HS-27A (cell line): ENCODE measurements at regions not wholly inside any gene's neighbourhood (a gene's known extent, or its start where the extent isn't known, plus 50 kb on each side); places are given as distances from the start of the nearest gene placed in this dataset.
"Not testable (repeated sequence)": the region's sequence is repeated elsewhere in the genome, so short reads cannot be mapped to it uniquely, and the experiment has no call there.

Experiments
- DNase-seq: peaks from one replicate; pipeline ENCODE4 v3.0.0-alpha.2; 2012; ENCODE audit warnings: low read depth, missing footprints

- no peak for DNase-seq
Measured at GRCh38 chr2:18311420-18312195, 248.8 kb downstream of the RDH14 start.

GRCh38 chr2:18309627-18310026 is 250.8 kb downstream of the RDH14 start:
- DNase-seq = no peak

GRCh38 chr2:18309188-18309587 is 251.3 kb downstream of the RDH14 start:
- DNase-seq = no peak

GRCh38 chr2:18304849-18305248 is 255.6 kb downstream of the RDH14 start:
- DNase-seq = no peak

GRCh38 chr2:18301421-18302139 is 258.9 kb downstream of the RDH14 start:
- DNase-seq = no peak

GRCh38 chr2:18299423-18300212 is 260.8 kb downstream of the RDH14 start:
- DNase-seq = peak; percentile 95

- no peak for DNase-seq
Measured at GRCh38 chr2:18297534-18298058, 262.9 kb downstream of the RDH14 start.

- no peak for DNase-seq
Measured at GRCh38 chr2:18290386-18290785, 270.1 kb downstream of the RDH14 start.

GRCh38 chr2:18286897-18287296 is 273.6 kb downstream of the RDH14 start:
- DNase-seq = no peak

GRCh38 chr2:18284331-18284730 is 276.1 kb downstream of the RDH14 start:
- no peak for DNase-seq

- DNase-seq = no peak
Measured at GRCh38 chr2:18282026-18282425, 278.4 kb downstream of the RDH14 start.

GRCh38 chr2:18276583-18277075 is 283.8 kb downstream of the RDH14 start:
- no peak for DNase-seq

GRCh38 chr2:18273205-18273604 is 287.2 kb downstream of the RDH14 start:
- DNase-seq = no peak

- DNase-seq = no peak
Measured at GRCh38 chr2:18272148-18272494, 288.3 kb downstream of the RDH14 start.

GRCh38 chr2:18271370-18272147 is 288.9 kb downstream of the RDH14 start:
- no peak for DNase-seq

GRCh38 chr2:18268400-18268799 is 292.1 kb downstream of the RDH14 start:
- DNase-seq = peak; percentile 22

- DNase-seq = no peak
Measured at GRCh38 chr2:18267501-18267900, 293.0 kb downstream of the RDH14 start.

GRCh38 chr2:18266699-18267098 is 293.8 kb downstream of the RDH14 start:
- DNase-seq = not testable (repeated sequence)

GRCh38 chr2:18265614-18266586 is 294.6 kb downstream of the RDH14 start:
- no peak for DNase-seq

- no peak for DNase-seq
Measured at GRCh38 chr2:18262601-18263000, 297.9 kb downstream of the RDH14 start.
